ENCODE measurements at regions not wholly inside any gene's neighbourhood (a gene's known extent, or its start where the extent isn't known, plus 50 kb on each side); places are given as distances from the start of the nearest gene placed in this dataset.

DNA sequence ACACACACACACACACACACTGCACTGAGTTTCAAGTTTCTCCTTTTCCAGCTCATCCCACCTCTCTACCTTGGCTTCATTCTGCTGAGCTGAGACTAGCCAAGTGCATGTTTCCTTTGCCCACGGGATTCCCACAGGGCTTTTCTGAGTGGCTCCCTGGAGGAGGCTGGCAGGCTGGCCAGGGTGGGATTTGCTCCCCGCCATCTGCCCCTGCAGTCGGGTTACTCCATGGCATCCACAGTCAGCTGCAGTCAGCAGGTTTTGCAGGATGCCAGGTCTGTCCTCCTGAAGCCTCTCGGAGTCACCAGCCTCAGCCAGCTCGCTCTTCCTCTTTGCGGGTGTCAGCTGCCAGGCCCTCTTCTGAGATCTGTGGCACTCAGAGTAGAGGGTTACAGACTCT lies 783.7 kb upstream of the SOX11 start:
- H3K4me1 ChIP-seq (ENCODE audit: insufficient read depth): no peaks in the 10 kb centered on the region
- H4K20me1 ChIP-seq (ENCODE audit: insufficient read depth): no peaks in the 10 kb centered on the region
- 10 to 15% methylated on average over 6 of the region's 6 CpGs for WGBS, 2 experiments (ENCODE audit: low coverage in 1 of 2, low lambda C conversion rate in 2 of 2, missing lambda C conversion rate in 2 of 2)
- H3F3A ChIP-seq (ENCODE audit: insufficient read depth): no peaks in the 10 kb centered on the region
- no peak overlapping the region for H3K4me3 ChIP-seq
- no peaks in the 10 kb centered on the region for H3K79me2 ChIP-seq (ENCODE audit: insufficient read depth)
- H3K27ac ChIP-seq: no peak overlapping the region
- no peak for DNase-seq
- no peak overlapping the region for H3K9ac ChIP-seq
- H3K4me2 ChIP-seq (ENCODE audit: unreplicated experiment): no peak overlapping the region
- TF ChIP-seq EZH2phosphoT487 (IDR thresholded peaks at IDR 0.05; ENCODE audit: insufficient read depth, low read depth): no peak
- TF ChIP-seq EZH2 (IDR thresholded peaks at IDR 0.05; ENCODE audit: insufficient read depth, poor library complexity, severe bottlenecking): no peak
- H3K36me3 ChIP-seq (ENCODE audit: low read depth): no peaks in the 10 kb centered on the region
- no peaks in the 10 kb centered on the region for H3K9me2 ChIP-seq (ENCODE audit: insufficient read depth)
- no peak overlapping the region for H2AFZ ChIP-seq
- no peaks in the 10 kb centered on the region for H3K27me3 ChIP-seq (replicated peaks; ENCODE audit: insufficient read depth)
- no peaks in the 10 kb centered on the region for H3K9me3 ChIP-seq (ENCODE audit: low read depth)
- in situ Hi-C loops (cut with MboI): no loop called here

GRCh38 chr2:4909346-4910009 lies 782.7 kb upstream of the SOX11 start:
- H3K9ac ChIP-seq: no peak overlapping the region
- 5 to 6% methylated on average over 9 of the region's 9 CpGs for WGBS, 2 experiments (ENCODE audit: low coverage in 1 of 2, low lambda C conversion rate in 2 of 2, missing lambda C conversion rate in 2 of 2)
- in situ Hi-C loops (cut with MboI): no loop called here

GRCh38 chr2:4914036-4914435 lies 778.1 kb upstream of the SOX11 start:
- in situ Hi-C loops (cut with MboI): no loop called here
- Histone ChIP-seq H2AFZ (no peak overlapping the region), H3K36me3 (ENCODE audit: low read depth) (no peaks in the 10 kb centered on the region), H3K27me3 (replicated peaks; ENCODE audit: insufficient read depth) (no peaks in the 10 kb centered on the region), H3K9me3 (ENCODE audit: low read depth) (no peaks in the 10 kb centered on the region), H3K79me2 (ENCODE audit: insufficient read depth) (no peaks in the 10 kb centered on the region), H3F3A (ENCODE audit: insufficient read depth) (no peaks in the 10 kb centered on the region), H4K20me1 (ENCODE audit: insufficient read depth) (no peaks in the 10 kb centered on the region), H3K9me2 (ENCODE audit: insufficient read depth) (no peaks in the 10 kb centered on the region), H3K4me2 (ENCODE audit: unreplicated experiment) (no peak overlapping the region), H3K4me1 (ENCODE audit: insufficient read depth) (no peaks in the 10 kb centered on the region), H3K4me3 (no peak overlapping the region), H3K9ac (no peak overlapping the region), H3K27ac (no peak overlapping the region)
- WGBS, 2 experiments (ENCODE audit: low coverage in 1 of 2, low lambda C conversion rate in 2 of 2, missing lambda C conversion rate in 2 of 2): 33 to 36% methylated on average over 5 of the region's 5 CpGs
- TF ChIP-seq EZH2phosphoT487 (IDR thresholded peaks at IDR 0.05; ENCODE audit: insufficient read depth, low read depth): no peak
- no peak for TF ChIP-seq EZH2 (IDR thresholded peaks at IDR 0.05; ENCODE audit: insufficient read depth, poor library complexity, severe bottlenecking)
- DNase-seq: no peak

More at GRCh38 chr2:4909346-4910009, 782.7 kb upstream of the SOX11 start:
- H3K79me2 ChIP-seq (ENCODE audit: insufficient read depth): no peaks in the 10 kb centered on the region
- no peaks in the 10 kb centered on the region for H3K9me3 ChIP-seq (ENCODE audit: low read depth)
- no peaks in the 10 kb centered on the region for H3K9me2 ChIP-seq (ENCODE audit: insufficient read depth)
- no peaks in the 10 kb centered on the region for H3K27me3 ChIP-seq (replicated peaks; ENCODE audit: insufficient read depth)
- DNase-seq: no peak
- H3K36me3 ChIP-seq (ENCODE audit: low read depth): no peaks in the 10 kb centered on the region
- no peaks in the 10 kb centered on the region for H3F3A ChIP-seq (ENCODE audit: insufficient read depth)
- no peak overlapping the region for H3K27ac ChIP-seq
- no peaks in the 10 kb centered on the region for H4K20me1 ChIP-seq (ENCODE audit: insufficient read depth)
- H3K4me1 ChIP-seq (ENCODE audit: insufficient read depth): no peaks in the 10 kb centered on the region
- TF ChIP-seq EZH2 (IDR thresholded peaks at IDR 0.05; ENCODE audit: insufficient read depth, poor library complexity, severe bottlenecking): no peak
- TF ChIP-seq EZH2phosphoT487 (IDR thresholded peaks at IDR 0.05; ENCODE audit: insufficient read depth, low read depth): no peak
- no peak overlapping the region for H3K4me2 ChIP-seq (ENCODE audit: unreplicated experiment)
- H2AFZ ChIP-seq: no peak overlapping the region
- no peak overlapping the region for H3K4me3 ChIP-seq

DNA sequence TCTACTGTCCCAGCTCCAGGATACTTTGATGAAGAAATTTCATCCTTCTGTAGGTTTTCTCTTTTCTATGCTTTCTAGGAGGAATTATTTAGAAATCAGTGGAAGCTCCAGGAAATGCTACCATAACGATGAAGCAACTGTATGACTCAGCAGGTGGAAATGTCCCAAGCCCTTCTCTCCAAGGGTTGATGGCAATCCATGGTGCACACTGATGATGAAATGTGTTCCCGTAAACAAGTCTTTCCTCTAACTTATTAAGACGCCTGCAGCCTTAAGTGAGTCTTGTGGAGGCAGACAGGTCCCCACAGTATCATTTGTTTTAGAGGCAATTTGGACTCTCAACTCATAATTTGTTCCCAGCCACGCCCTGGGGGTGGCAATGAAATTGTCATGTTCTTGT lies 777.6 kb upstream of the SOX11 start:
- Histone ChIP-seq H3K79me2 (ENCODE audit: insufficient read depth) (no peaks in the 10 kb centered on the region), H3F3A (ENCODE audit: insufficient read depth) (no peaks in the 10 kb centered on the region), H4K20me1 (ENCODE audit: insufficient read depth) (no peaks in the 10 kb centered on the region), H3K9me3 (ENCODE audit: low read depth) (no peaks in the 10 kb centered on the region), H3K4me2 (ENCODE audit: unreplicated experiment) (no peak overlapping the region), H3K4me1 (ENCODE audit: insufficient read depth) (no peaks in the 10 kb centered on the region), H2AFZ (no peak overlapping the region), H3K9ac (no peak overlapping the region), H3K27ac (no peak overlapping the region), H3K36me3 (ENCODE audit: low read depth) (no peaks in the 10 kb centered on the region), H3K4me3 (no peak overlapping the region), H3K9me2 (ENCODE audit: insufficient read depth) (no peaks in the 10 kb centered on the region), H3K27me3 (replicated peaks; ENCODE audit: insufficient read depth) (no peaks in the 10 kb centered on the region)
- peak; percentile 0 for DNase-seq
- WGBS, 2 experiments (ENCODE audit: low coverage in 1 of 2, low lambda C conversion rate in 2 of 2, missing lambda C conversion rate in 2 of 2): 12% methylated on average over 4 of the region's 4 CpGs
- in situ Hi-C loops (cut with MboI): no loop called here
- TF ChIP-seq EZH2 (IDR thresholded peaks at IDR 0.05; ENCODE audit: insufficient read depth, poor library complexity, severe bottlenecking) (no peak), EZH2phosphoT487 (IDR thresholded peaks at IDR 0.05; ENCODE audit: insufficient read depth, low read depth) (no peak)

Measured in GM23248 (cell line).